ENCODE measurements at regions not wholly inside any gene's neighbourhood (a gene's known extent, or its start where the extent isn't known, plus 50 kb on each side); places are given as distances from the start of the nearest gene placed in this dataset.

- H3K27me3 Mint-ChIP-seq: no peaks in the 10 kb centered on the region
Measured at GRCh38 chr16:62882552-62883221, 846.4 kb upstream of the CDH8 start.

GRCh38 chr16:62876133-62876532 lies 839.9 kb upstream of the CDH8 start:
- H3K27ac Mint-ChIP-seq: no peak overlapping the region
- ATAC-seq (ENCODE audit: low read depth) (no peak), DNase-seq (no peak)
- no peaks in the 10 kb centered on the region for H3K27me3 Mint-ChIP-seq
- POLR2A ChIA-PET: no interaction called here
- H3K4me3 Mint-ChIP-seq: no peak overlapping the region
- H3K36me3 Mint-ChIP-seq: no peaks in the 10 kb centered on the region
- H3K9me3 Mint-ChIP-seq: peaks cover 5% of the 10 kb centered on the region
- H3K4me1 Mint-ChIP-seq: no peaks in the 10 kb centered on the region

More at GRCh38 chr16:62882552-62883221, 846.4 kb upstream of the CDH8 start:
- H3K36me3 Mint-ChIP-seq: no peaks in the 10 kb centered on the region
- no peaks in the 10 kb centered on the region for H3K4me1 Mint-ChIP-seq
- POLR2A ChIA-PET: no interaction called here
- DNase-seq: no peak
- no peak for ATAC-seq (ENCODE audit: low read depth)
- peaks cover 3% of the 10 kb centered on the region for H3K9me3 Mint-ChIP-seq
- H3K27ac Mint-ChIP-seq: no peak overlapping the region
- H3K4me3 Mint-ChIP-seq: no peak overlapping the region

- peaks cover 3% of the 10 kb centered on the region for H3K9me3 Mint-ChIP-seq
- H3K27me3 Mint-ChIP-seq: no peaks in the 10 kb centered on the region
- no peaks in the 10 kb centered on the region for H3K36me3 Mint-ChIP-seq
- no peaks in the 10 kb centered on the region for H3K4me1 Mint-ChIP-seq
- ATAC-seq (ENCODE audit: low read depth): no peak
- no peak for DNase-seq
- no peak overlapping the region for H3K27ac Mint-ChIP-seq
- H3K4me3 Mint-ChIP-seq: no peak overlapping the region
- POLR2A ChIA-PET: no interaction called here
Measured at GRCh38 chr16:62872339-62872738, 836.1 kb upstream of the CDH8 start.

- H3K27me3 Mint-ChIP-seq: no peaks in the 10 kb centered on the region
- no peaks in the 10 kb centered on the region for H3K4me1 Mint-ChIP-seq
- H3K36me3 Mint-ChIP-seq: no peaks in the 10 kb centered on the region
- H3K4me3 Mint-ChIP-seq: no peak overlapping the region
- ATAC-seq (ENCODE audit: low read depth) (no peak), DNase-seq (no peak)
- no peak overlapping the region for H3K27ac Mint-ChIP-seq
- POLR2A ChIA-PET: no interaction called here
- H3K9me3 Mint-ChIP-seq: peaks cover 2% of the 10 kb centered on the region
Measured at GRCh38 chr16:62870554-62870953, 834.3 kb upstream of the CDH8 start.

DNA sequence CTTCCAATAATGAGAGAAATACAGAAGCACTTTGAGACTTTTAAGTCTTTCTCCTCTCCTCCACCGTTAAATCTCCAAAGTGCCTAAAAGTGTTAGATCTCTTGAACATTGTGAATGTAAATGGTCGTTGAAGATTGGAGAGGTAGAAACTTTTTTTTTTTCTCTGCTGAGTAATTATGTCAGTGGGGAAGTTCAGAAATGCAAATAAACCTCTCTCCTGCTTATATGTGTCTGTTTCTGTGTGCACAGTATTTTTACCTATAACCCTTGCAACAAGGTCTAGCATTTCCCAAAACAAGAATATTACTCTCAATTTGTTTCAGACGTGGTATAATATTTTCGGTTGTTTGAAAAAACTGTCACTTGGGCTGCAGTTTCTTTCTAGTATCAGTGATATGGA lies 833.6 kb upstream of the CDH8 start:
- Mint-ChIP-seq H3K27me3 (no peaks in the 10 kb centered on the region), H3K27ac (no peak overlapping the region), H3K4me1 (no peaks in the 10 kb centered on the region), H3K9me3 (peaks cover 2% of the 10 kb centered on the region), H3K4me3 (no peak overlapping the region), H3K36me3 (no peaks in the 10 kb centered on the region)
- POLR2A ChIA-PET: no interaction called here
- ATAC-seq (ENCODE audit: low read depth) (no peak), DNase-seq (no peak)

- H3K27ac Mint-ChIP-seq: no peak overlapping the region
- no peak for ATAC-seq (ENCODE audit: low read depth)
Measured at GRCh38 chr16:62863139-62863538, 826.9 kb upstream of the CDH8 start.

GRCh38 chr16:62853887-62854286 lies 817.6 kb upstream of the CDH8 start:
- Mint-ChIP-seq H3K4me3 (no peak overlapping the region), H3K27me3 (no peaks in the 10 kb centered on the region), H3K27ac (no peak overlapping the region), H3K4me1 (no peaks in the 10 kb centered on the region), H3K36me3 (no peaks in the 10 kb centered on the region), H3K9me3 (peaks cover 4% of the 10 kb centered on the region)
- ATAC-seq (ENCODE audit: low read depth) (no peak), DNase-seq (no peak)
- POLR2A ChIA-PET: no interaction called here

More at GRCh38 chr16:62863139-62863538, 826.9 kb upstream of the CDH8 start:
- H3K36me3 Mint-ChIP-seq: no peaks in the 10 kb centered on the region
- peaks cover 6% of the 10 kb centered on the region for H3K9me3 Mint-ChIP-seq
- no peak overlapping the region for H3K4me3 Mint-ChIP-seq
- H3K27me3 Mint-ChIP-seq: no peaks in the 10 kb centered on the region
- H3K4me1 Mint-ChIP-seq: no peaks in the 10 kb centered on the region
- DNase-seq: no peak
- POLR2A ChIA-PET: no interaction called here

DNA sequence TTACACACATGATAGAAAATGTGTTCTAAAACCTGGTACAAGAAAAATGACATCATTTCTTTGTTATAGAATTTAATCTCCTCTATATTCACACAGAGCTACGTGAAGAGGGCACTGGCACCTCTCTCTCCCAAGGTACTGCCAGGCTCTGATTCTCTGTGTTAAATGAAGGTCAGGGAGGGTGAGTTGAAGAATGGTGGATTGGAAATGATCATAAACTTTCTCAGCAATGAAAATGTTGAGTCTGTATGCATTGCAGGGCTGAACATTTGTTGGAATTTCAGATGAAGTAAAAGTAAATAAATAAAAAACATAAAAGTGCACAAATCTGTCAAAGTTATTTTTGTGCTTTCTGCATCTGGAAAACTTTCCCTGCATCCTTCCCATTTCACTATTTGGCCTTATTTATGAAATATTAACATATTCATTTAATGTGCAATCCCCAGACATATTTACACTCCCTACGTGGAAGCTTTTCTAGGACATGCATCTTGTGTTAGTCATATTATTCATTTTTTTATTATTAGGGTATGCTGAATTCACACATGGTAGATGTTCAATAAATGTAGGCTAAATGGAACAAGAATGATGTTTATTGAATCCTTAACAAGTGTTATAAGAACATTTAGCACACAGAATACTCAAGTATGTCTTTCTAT lies 810.3 kb upstream of the CDH8 start:
- Mint-ChIP-seq H3K4me1 (no peaks in the 10 kb centered on the region), H3K4me3 (no peak overlapping the region), H3K9me3 (peaks cover 5% of the 10 kb centered on the region), H3K27ac (no peak overlapping the region), H3K27me3 (no peaks in the 10 kb centered on the region), H3K36me3 (no peaks in the 10 kb centered on the region)
- no peak for ATAC-seq (ENCODE audit: low read depth)
- no peak for DNase-seq
- POLR2A ChIA-PET: no interaction called here

DNA sequence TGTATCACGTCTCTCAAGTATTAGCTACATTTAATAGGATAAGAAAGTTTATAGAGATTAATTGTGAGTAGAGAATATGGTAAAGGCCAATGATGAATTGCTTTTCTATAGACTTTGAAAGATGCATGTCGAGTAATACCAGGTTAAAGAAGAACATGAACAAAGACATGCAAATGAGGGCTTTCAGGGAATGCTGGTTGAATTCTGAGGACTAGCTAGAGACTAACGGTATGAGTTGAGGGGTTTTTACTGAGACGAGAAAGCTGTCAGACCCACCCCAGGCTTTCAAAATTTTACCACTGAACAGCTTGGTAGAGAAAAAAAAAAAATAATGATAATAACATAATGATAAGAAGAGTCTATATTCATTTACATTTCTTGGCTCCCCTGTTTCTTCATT lies 796.0 kb upstream of the CDH8 start:
- ATAC-seq (ENCODE audit: low read depth) (no peak), DNase-seq (no peak)
- Mint-ChIP-seq H3K9me3 (peaks cover 8% of the 10 kb centered on the region), H3K4me3 (no peak overlapping the region), H3K27me3 (no peaks in the 10 kb centered on the region), H3K36me3 (no peaks in the 10 kb centered on the region), H3K27ac (no peak overlapping the region), H3K4me1 (no peaks in the 10 kb centered on the region)
- POLR2A ChIA-PET: no interaction called here

DNA sequence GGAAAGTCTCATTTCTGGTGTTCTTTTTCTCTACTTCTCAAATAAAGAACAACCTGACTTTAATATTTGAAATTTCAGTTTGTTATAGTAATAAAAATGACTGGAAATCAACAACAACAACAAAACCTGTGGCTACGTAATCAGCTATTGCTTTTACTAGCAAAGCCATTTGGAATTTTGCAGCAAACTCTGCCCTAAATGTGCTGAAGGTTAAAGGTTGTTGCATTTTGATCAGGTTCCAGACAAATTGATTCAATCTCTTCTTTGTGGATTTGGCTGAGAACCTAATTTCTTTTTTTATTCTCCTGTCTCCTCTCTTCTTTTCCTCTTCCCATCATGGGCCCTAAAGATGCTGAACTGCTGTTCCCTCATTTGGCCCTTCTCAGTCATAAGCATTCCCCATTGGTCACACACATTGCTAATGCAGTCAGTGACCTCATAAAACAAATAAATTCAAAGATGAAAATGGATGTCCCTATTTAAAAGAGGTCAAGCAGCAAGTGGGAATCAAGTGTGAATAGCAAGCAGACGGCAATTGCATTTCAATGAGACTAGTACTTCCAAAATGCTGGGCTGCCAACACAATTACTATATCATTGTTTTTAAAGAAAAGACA lies 795.1 kb upstream of the CDH8 start:
- POLR2A ChIA-PET: no interaction called here
- peaks cover 11% of the 10 kb centered on the region for H3K9me3 Mint-ChIP-seq
- no peaks in the 10 kb centered on the region for H3K36me3 Mint-ChIP-seq
- no peak for DNase-seq
- no peak overlapping the region for H3K4me3 Mint-ChIP-seq
- H3K27me3 Mint-ChIP-seq: no peaks in the 10 kb centered on the region
- H3K27ac Mint-ChIP-seq: no peak overlapping the region
- no peak for ATAC-seq (ENCODE audit: low read depth)
- no peaks in the 10 kb centered on the region for H3K4me1 Mint-ChIP-seq

GRCh38 chr16:62829607-62830006 lies 793.4 kb upstream of the CDH8 start:
- H3K4me1 Mint-ChIP-seq: no peaks in the 10 kb centered on the region

DNA sequence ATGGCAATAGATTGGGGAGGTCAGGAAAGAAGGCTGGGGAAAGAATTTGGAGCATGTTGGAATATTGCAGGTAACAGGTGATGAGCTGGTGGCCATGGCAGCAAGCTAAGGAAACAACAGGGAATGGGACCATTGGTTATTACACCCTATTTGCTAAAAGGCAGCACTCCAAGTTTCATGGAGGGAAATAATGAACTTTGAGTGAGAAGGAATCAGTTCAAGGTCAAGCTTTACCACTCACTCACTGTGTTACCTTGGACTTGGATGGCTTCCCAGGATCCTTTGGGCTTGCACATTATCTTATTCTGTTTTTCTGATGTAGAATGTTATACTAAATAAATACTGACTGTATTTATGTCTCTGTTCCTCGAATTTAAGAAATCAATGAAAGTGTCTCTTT lies 792.8 kb upstream of the CDH8 start:
- H3K27me3 Mint-ChIP-seq: no peaks in the 10 kb centered on the region
- no peak overlapping the region for H3K4me3 Mint-ChIP-seq
- DNase-seq (no peak), ATAC-seq (ENCODE audit: low read depth) (no peak)
- POLR2A ChIA-PET: no interaction called here
- H3K36me3 Mint-ChIP-seq: no peaks in the 10 kb centered on the region
- H3K27ac Mint-ChIP-seq: no peak overlapping the region
- H3K4me1 Mint-ChIP-seq: no peaks in the 10 kb centered on the region
- H3K9me3 Mint-ChIP-seq: peaks cover 11% of the 10 kb centered on the region

More at GRCh38 chr16:62829607-62830006, 793.4 kb upstream of the CDH8 start:
- no peaks in the 10 kb centered on the region for H3K27me3 Mint-ChIP-seq
- H3K36me3 Mint-ChIP-seq: no peaks in the 10 kb centered on the region
- no peak for ATAC-seq (ENCODE audit: low read depth)
- DNase-seq: no peak
- H3K27ac Mint-ChIP-seq: no peak overlapping the region
- H3K4me3 Mint-ChIP-seq: no peak overlapping the region
- H3K9me3 Mint-ChIP-seq: peaks cover 11% of the 10 kb centered on the region
- POLR2A ChIA-PET: no interaction called here

DNA sequence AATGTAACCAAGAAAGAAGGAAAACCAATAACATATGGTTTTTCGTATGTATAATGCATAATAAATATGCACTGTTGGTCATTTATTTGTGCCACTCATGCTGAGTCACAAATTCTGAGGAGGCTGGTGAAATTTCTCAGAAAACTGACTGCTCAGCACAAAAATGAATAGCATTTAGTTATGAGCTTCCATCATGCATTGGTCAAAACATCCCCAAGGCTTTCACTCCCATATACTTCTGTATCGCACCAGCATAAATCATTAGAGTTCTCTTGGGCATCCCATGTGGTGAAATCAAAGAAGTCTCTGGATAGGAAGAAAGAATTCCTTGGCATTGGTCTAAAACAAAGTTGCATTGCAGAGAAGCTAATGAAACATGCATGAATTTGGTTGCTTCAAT lies 785.6 kb upstream of the CDH8 start:
- Mint-ChIP-seq H3K27ac (no peak overlapping the region), H3K27me3 (no peaks in the 10 kb centered on the region), H3K4me3 (no peak overlapping the region), H3K4me1 (no peaks in the 10 kb centered on the region), H3K36me3 (no peaks in the 10 kb centered on the region), H3K9me3 (peaks cover 9% of the 10 kb centered on the region)
- DNase-seq (no peak), ATAC-seq (ENCODE audit: low read depth) (no peak)
- POLR2A ChIA-PET: no interaction called here

DNA sequence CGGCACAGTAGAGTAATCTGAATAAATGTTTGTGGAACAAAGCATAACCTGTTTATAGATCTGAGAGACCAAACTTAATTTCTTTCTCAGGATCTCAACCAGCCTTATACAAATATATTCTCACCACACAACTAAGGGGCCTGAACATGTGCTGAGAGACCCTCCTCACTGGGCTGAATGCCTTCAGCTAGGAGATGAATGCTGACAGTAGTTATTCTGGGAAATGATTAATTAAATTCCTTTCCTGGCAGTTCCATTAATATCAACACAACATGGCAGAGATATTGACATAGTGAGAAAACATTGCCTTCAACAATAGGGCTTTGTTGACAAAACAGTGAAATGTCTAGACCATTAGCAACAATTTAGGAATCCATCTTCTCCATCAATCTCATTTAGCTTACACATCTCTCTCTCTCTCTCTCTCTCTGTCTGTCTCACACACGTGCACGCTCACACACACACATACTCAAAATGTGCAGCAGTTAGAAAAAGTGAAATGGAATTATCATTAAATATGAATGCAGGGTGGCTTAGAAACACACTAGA lies 780.8 kb upstream of the CDH8 start:
- DNase-seq (no peak), ATAC-seq (ENCODE audit: low read depth) (no peak)
- POLR2A ChIA-PET: no interaction called here
- Mint-ChIP-seq H3K36me3 (no peaks in the 10 kb centered on the region), H3K27ac (no peak overlapping the region), H3K27me3 (no peaks in the 10 kb centered on the region), H3K4me3 (no peak overlapping the region), H3K4me1 (no peaks in the 10 kb centered on the region), H3K9me3 (peaks cover 6% of the 10 kb centered on the region)
